ENCODE measurements at regions not wholly inside any gene's neighbourhood (a gene's known extent, or its start where the extent isn't known, plus 50 kb on each side); places are given as distances from the start of the nearest gene placed in this dataset.

DNA sequence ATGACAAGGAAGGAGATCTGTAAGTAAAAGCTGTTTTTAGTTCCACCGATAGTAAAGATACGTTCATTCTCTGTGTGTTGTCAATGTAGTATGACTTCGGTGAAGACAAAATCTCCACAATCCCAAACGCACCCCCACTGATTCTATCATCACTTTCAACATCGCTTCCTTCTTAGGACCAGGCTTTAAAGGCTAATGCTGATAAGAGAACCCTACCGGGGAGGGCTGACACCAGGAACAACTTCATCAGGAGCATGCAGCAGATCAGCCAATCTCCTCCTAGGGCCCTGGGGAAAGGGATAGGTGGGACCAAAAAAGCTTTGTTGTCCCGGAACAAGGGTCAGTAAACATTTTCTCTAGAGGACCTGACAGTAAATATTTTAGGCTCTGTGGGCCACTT lies 334.1 kb downstream of the VPS13C start:
- no peaks in the 10 kb centered on the region for H3K27me3 ChIP-seq (ENCODE audit: control insufficient read depth in 1 of 2, insufficient read depth in 2 of 2, low read length in 1 of 2)
- WGBS, 2 donors, result 78 to 82% methylated on average over 7 of the region's 7 CpGs
- no peaks in the 10 kb centered on the region for H3K4me1 ChIP-seq (ENCODE audit: control insufficient read depth in 1 of 2, insufficient read depth in 2 of 2, low read length in 2 of 2)
- H3K4me3 ChIP-seq (ENCODE audit: low read length in 2 of 2), result no peak overlapping the region
- intact Hi-C loops (cut with DNase I), result no loop called here
- ATAC-seq (ENCODE audit: low FRiP score) (no peak), DNase-seq (no peak)
- H3K9me3 ChIP-seq (ENCODE audit: control insufficient read depth, low read length), result peaks cover 2% of the 10 kb centered on the region
- H3K27ac ChIP-seq (ENCODE audit: low read depth in 1 of 2, low read length in 2 of 2), result no peak overlapping the region
- no peaks in the 10 kb centered on the region for H3K36me3 ChIP-seq (ENCODE audit: control insufficient read depth in 1 of 2, insufficient read depth in 2 of 2, low read length in 1 of 2)

DNA sequence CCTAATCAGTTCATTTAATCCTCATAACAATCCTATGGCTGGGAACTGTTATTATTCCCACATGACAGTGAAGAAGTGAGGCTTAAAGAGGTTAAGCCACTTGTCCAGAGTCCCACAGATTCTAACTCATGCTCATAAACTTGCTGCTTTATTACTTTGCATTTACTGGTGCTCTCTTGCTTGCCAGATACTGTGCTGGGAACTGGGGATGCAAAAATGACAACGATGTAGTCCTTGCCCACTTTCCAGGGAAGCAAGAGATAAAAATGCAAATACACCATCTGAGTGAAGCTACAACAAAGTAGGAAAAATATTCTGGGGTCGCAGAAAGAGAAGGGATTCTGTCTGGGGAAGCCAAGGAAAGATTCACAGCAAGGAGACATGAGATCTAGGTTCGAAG lies 335.0 kb downstream of the VPS13C start:
- WGBS, 2 donors, result 66 to 70% methylated on average over 3 of the region's 3 CpGs

DNA sequence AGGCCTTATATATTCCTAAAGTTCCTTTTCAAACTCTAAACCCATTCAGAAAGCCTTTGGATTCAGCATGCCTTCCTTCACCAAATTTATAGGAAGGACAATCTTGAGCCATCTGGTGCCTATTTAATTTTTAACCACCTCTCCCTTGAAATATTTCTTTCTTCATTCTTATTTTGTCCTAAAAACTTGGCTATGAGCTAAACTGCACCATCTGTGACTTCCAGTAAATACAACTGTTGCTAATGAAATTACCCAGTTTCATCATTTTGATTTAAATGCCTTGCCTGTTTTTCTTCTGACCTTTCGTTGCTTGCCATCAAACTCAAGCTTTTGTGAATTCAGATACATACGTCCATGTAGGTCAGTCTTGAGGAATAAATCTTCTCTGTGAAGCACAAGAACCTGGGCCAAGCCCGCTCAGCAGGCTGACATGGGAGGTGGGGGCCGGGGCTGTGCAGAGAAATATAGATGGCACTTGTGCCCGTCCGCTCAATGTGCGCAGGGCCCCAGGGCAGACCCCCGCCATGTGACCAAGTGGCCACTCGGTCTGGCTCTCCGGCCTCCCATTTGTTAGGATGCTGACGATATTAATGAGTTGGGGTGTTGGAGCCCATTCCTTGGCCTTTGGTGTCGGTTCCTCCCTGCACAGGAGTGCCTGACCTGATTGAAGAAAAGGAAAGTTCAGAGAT lies 335.9 kb downstream of the VPS13C start:
- WGBS, 2 donors, result 82 to 84% methylated on average over 12 of the region's 12 CpGs
- DNase-seq, result no peak

More for the DNA sequence above, 335.0 kb downstream of the VPS13C start:
- no peaks in the 10 kb centered on the region for H3K36me3 ChIP-seq (ENCODE audit: control insufficient read depth in 1 of 2, insufficient read depth in 2 of 2, low read length in 1 of 2)
- H3K4me3 ChIP-seq (ENCODE audit: low read length in 2 of 2), result no peak overlapping the region
- no peak for ATAC-seq (ENCODE audit: low FRiP score)
- peaks cover 2% of the 10 kb centered on the region for H3K9me3 ChIP-seq (ENCODE audit: control insufficient read depth, low read length)
- intact Hi-C loops (cut with DNase I), result no loop called here
- no peak overlapping the region for H3K27ac ChIP-seq (ENCODE audit: low read depth in 1 of 2, low read length in 2 of 2)
- no peaks in the 10 kb centered on the region for H3K27me3 ChIP-seq (ENCODE audit: control insufficient read depth in 1 of 2, insufficient read depth in 2 of 2, low read length in 1 of 2)
- no peaks in the 10 kb centered on the region for H3K4me1 ChIP-seq (ENCODE audit: control insufficient read depth in 1 of 2, insufficient read depth in 2 of 2, low read length in 2 of 2)
- no peak for DNase-seq

DNA sequence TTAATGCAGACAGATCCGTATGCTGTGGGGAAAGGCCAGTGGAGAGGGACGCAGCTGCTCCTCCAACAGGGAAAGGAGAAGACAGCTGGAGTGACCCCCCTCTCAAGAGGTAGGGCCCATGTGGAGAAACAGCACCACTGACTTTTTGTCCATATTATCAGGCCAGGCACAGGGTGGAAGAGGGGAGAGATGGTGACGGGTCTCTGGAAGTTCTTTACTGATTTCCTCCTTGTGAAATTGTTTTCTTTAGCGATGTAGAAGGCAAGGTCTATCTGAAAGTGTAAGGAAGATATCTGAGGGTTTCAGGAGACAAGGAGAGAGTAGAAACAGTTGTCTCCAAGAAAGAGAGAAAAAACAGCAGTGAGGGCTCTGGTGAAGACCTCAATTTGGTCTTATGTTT lies 338.8 kb downstream of the VPS13C start:
- WGBS, 2 donors, result 85 to 86% methylated on average over 4 of the region's 4 CpGs
- ATAC-seq (ENCODE audit: low FRiP score) (no peak), DNase-seq (no peak)
- H3K36me3 ChIP-seq (ENCODE audit: control insufficient read depth in 1 of 2, insufficient read depth in 2 of 2, low read length in 1 of 2), result no peaks in the 10 kb centered on the region
- no peaks in the 10 kb centered on the region for H3K9me3 ChIP-seq (ENCODE audit: control insufficient read depth, low read length)
- H3K27me3 ChIP-seq (ENCODE audit: control insufficient read depth in 1 of 2, insufficient read depth in 2 of 2, low read length in 1 of 2), result no peaks in the 10 kb centered on the region
- H3K4me3 ChIP-seq (ENCODE audit: low read length in 2 of 2), result no peak overlapping the region
- H3K27ac ChIP-seq (ENCODE audit: low read depth in 1 of 2, low read length in 2 of 2), result no peak overlapping the region
- no peaks in the 10 kb centered on the region for H3K4me1 ChIP-seq (ENCODE audit: control insufficient read depth in 1 of 2, insufficient read depth in 2 of 2, low read length in 2 of 2)
- intact Hi-C loops (cut with DNase I), result no loop called here

More for the DNA sequence above, 335.9 kb downstream of the VPS13C start:
- H3K9me3 ChIP-seq (ENCODE audit: control insufficient read depth, low read length), result peaks cover 2% of the 10 kb centered on the region
- intact Hi-C loops (cut with DNase I), result no loop called here
- no peaks in the 10 kb centered on the region for H3K4me1 ChIP-seq (ENCODE audit: control insufficient read depth in 1 of 2, insufficient read depth in 2 of 2, low read length in 2 of 2)
- H3K4me3 ChIP-seq (ENCODE audit: low read length in 2 of 2), result no peak overlapping the region
- H3K36me3 ChIP-seq (ENCODE audit: control insufficient read depth in 1 of 2, insufficient read depth in 2 of 2, low read length in 1 of 2), result no peaks in the 10 kb centered on the region
- no peaks in the 10 kb centered on the region for H3K27me3 ChIP-seq (ENCODE audit: control insufficient read depth in 1 of 2, insufficient read depth in 2 of 2, low read length in 1 of 2)
- no peak overlapping the region for H3K27ac ChIP-seq (ENCODE audit: low read depth in 1 of 2, low read length in 2 of 2)
- no peak for ATAC-seq (ENCODE audit: low FRiP score)

DNA sequence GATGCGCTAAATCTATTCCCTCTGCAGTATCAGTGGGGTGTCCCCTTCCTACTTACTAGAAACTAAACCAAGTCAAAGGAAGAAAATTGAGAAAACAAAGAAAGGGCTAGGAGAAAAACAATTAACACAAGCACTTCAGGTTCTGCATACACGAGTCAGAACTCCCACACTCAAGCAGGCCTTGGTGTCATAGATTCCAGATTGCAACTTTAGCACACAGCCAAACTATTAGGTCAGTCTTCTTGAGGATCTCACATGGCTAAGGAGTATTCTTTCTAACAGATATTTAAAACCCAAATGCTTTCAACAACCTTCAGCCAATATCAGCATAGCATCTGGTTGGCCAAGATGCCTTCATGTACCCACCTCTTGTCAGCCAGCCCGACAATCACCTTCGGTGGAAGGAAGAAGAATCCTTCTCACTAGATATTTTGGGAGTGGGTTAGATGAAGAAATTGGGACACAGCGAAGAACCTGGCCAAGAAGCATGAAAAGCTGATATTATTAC lies 340.0 kb downstream of the VPS13C start:
- no peaks in the 10 kb centered on the region for H3K27me3 ChIP-seq (ENCODE audit: control insufficient read depth in 1 of 2, insufficient read depth in 2 of 2, low read length in 1 of 2)
- WGBS, 2 donors, result 80 to 81% methylated on average over 5 of the region's 5 CpGs
- intact Hi-C loops (cut with DNase I), result no loop called here
- no peaks in the 10 kb centered on the region for H3K36me3 ChIP-seq (ENCODE audit: control insufficient read depth in 1 of 2, insufficient read depth in 2 of 2, low read length in 1 of 2)
- no peak overlapping the region for H3K27ac ChIP-seq (ENCODE audit: low read depth in 1 of 2, low read length in 2 of 2)
- H3K4me1 ChIP-seq (ENCODE audit: control insufficient read depth in 1 of 2, insufficient read depth in 2 of 2, low read length in 2 of 2), result no peaks in the 10 kb centered on the region
- ATAC-seq (ENCODE audit: low FRiP score) (no peak), DNase-seq (no peak)
- no peaks in the 10 kb centered on the region for H3K9me3 ChIP-seq (ENCODE audit: control insufficient read depth, low read length)
- H3K4me3 ChIP-seq (ENCODE audit: low read length in 2 of 2), result no peak overlapping the region

GRCh38 chr15:61715082-61715481 lies 345.2 kb downstream of the VPS13C start:
- no peaks in the 10 kb centered on the region for H3K36me3 ChIP-seq (ENCODE audit: control insufficient read depth in 1 of 2, insufficient read depth in 2 of 2, low read length in 1 of 2)
- no peak overlapping the region for H3K27ac ChIP-seq (ENCODE audit: low read depth in 1 of 2, low read length in 2 of 2)
- ATAC-seq (ENCODE audit: low FRiP score) (no peak), DNase-seq (no peak)
- H3K27me3 ChIP-seq (ENCODE audit: control insufficient read depth in 1 of 2, insufficient read depth in 2 of 2, low read length in 1 of 2), result no peaks in the 10 kb centered on the region
- intact Hi-C loops (cut with DNase I), result no loop called here
- no peaks in the 10 kb centered on the region for H3K4me1 ChIP-seq (ENCODE audit: control insufficient read depth in 1 of 2, insufficient read depth in 2 of 2, low read length in 2 of 2)
- H3K9me3 ChIP-seq (ENCODE audit: control insufficient read depth, low read length), result no peaks in the 10 kb centered on the region
- no peak overlapping the region for H3K4me3 ChIP-seq (ENCODE audit: low read length in 2 of 2)

- 79 to 87% methylated on average over 4 of the region's 4 CpGs for WGBS, 2 donors
- no peaks in the 10 kb centered on the region for H3K4me1 ChIP-seq (ENCODE audit: control insufficient read depth in 1 of 2, insufficient read depth in 2 of 2, low read length in 2 of 2)
- H3K4me3 ChIP-seq (ENCODE audit: low read length in 2 of 2), result no peak overlapping the region
- intact Hi-C loops (cut with DNase I), result no loop called here
- ATAC-seq (ENCODE audit: low FRiP score) (no peak), DNase-seq (no peak)
- no peak overlapping the region for H3K27ac ChIP-seq (ENCODE audit: low read depth in 1 of 2, low read length in 2 of 2)
- H3K36me3 ChIP-seq (ENCODE audit: control insufficient read depth in 1 of 2, insufficient read depth in 2 of 2, low read length in 1 of 2), result no peaks in the 10 kb centered on the region
- H3K27me3 ChIP-seq (ENCODE audit: control insufficient read depth in 1 of 2, insufficient read depth in 2 of 2, low read length in 1 of 2), result no peaks in the 10 kb centered on the region
- H3K9me3 ChIP-seq (ENCODE audit: control insufficient read depth, low read length), result no peaks in the 10 kb centered on the region
Measured at GRCh38 chr15:61712129-61712759, 348.0 kb downstream of the VPS13C start.

DNA sequence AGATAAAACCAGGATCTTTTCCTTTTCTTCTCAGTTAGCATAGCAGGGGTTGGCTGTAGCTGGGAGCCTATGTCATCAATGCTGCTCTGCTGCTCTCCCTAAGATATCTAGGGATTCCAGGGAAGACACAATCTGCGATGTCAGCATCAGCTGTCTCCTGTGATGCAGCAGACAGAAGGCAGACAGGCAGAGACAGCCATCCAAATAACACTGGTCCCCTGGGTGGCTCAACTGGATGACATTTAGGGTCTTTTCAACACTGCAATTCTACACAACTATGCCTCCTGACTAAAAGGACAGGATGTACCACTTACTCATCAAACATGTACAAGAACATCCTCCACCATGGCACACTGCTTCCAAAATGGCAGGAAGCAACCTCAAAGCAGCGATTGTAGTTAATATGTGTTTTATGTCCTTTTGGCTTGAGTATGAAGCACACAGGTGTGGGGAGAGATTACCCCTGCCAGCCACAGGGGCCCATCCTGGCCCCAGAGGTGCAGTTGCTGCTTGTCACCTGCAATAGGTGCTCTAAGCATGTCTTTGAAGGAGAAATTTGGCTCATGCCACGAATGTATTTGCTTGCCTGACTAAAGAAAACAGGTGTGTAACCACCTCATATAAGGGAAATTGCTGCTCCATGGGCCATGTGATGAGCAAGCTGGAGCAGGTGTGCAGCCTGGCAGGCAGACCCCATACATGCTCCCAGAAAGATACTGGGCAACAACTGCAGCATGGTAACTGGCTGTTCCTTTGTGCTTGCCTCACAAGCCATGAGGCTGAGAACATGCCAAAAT lies 357.8 kb downstream of the VPS13C start:
- Histone ChIP-seq H3K4me1 (ENCODE audit: control insufficient read depth in 1 of 2, insufficient read depth in 2 of 2, low read length in 2 of 2) (no peaks in the 10 kb centered on the region), H3K9me3 (ENCODE audit: control insufficient read depth, low read length) (no peaks in the 10 kb centered on the region), H3K4me3 (ENCODE audit: low read length in 2 of 2) (no peak overlapping the region), H3K27ac (ENCODE audit: low read depth in 1 of 2, low read length in 2 of 2) (no peak overlapping the region), H3K36me3 (ENCODE audit: control insufficient read depth in 1 of 2, insufficient read depth in 2 of 2, low read length in 1 of 2) (no peaks in the 10 kb centered on the region), H3K27me3 (ENCODE audit: control insufficient read depth in 1 of 2, insufficient read depth in 2 of 2, low read length in 1 of 2) (no peaks in the 10 kb centered on the region)
- ATAC-seq (ENCODE audit: low FRiP score) (no peak), DNase-seq (no peak)
- intact Hi-C loops (cut with DNase I), result no loop called here
- 42 to 53% methylated on average over 3 of the region's 3 CpGs for WGBS, 2 donors

Measured in aorta (tissue), 5 donors.